HEK293T (cell line): ENCODE measurements at regions not wholly inside any gene's neighbourhood (a gene's known extent, or its start where the extent isn't known, plus 50 kb on each side); places are given as distances from the start of the nearest gene placed in this dataset.

Experiments
- CTBP1 ChIP-seq: fragments of 450-650 bp; IDR thresholded peaks from 2 replicates; pipeline ENCODE4 v1.6.1; 2016; ENCODE audit warnings: borderline replicate concordance
- ELF4 ChIP-seq: fragments of 450-650 bp; IDR thresholded peaks from 2 replicates; pipeline ENCODE4 v1.6.1; 2017; ENCODE audit warnings: antibody characterized with exemption
- FOXK2 ChIP-seq: fragments of 450-650 bp; IDR thresholded peaks from 2 replicates; pipeline ENCODE4 v1.6.1; 2016; ENCODE audit warnings: mild to moderate bottlenecking
- FOXM1 ChIP-seq: fragments of 450-650 bp; IDR thresholded peaks from 2 replicates; pipeline ENCODE4 v1.6.1; 2017; ENCODE audit warnings: mild to moderate bottlenecking, borderline replicate concordance
- HDGF ChIP-seq: fragments of 450-650 bp; IDR thresholded peaks from 2 replicates; pipeline ENCODE4 v1.6.1; 2017; ENCODE audit warnings: antibody characterized with exemption, borderline replicate concordance
- L3MBTL2 ChIP-seq: fragments of 450-650 bp; conservative IDR thresholded peaks from 2 replicates; pipeline ENCODE4 v1.6.1; 2016; ENCODE audit warnings: mild to moderate bottlenecking
- LEF1 ChIP-seq: fragments of 450-650 bp; IDR thresholded peaks from 2 replicates; pipeline ENCODE4 v1.6.1; 2017; ENCODE audit warnings: mild to moderate bottlenecking, borderline replicate concordance
- NFRKB ChIP-seq: fragments of 450-650 bp; IDR thresholded peaks from 2 replicates; pipeline ENCODE4 v1.6.1; 2016; ENCODE audit warnings: mild to moderate bottlenecking, moderate library complexity
- PKNOX1 ChIP-seq: fragments of 450-650 bp; IDR thresholded peaks from 2 replicates; pipeline ENCODE4 v1.6.1; 2016
- SP1 ChIP-seq: fragments of 450-650 bp; IDR thresholded peaks from 2 replicates; pipeline ENCODE4 v1.6.1; 2017
- SUZ12 ChIP-seq: fragments of 450-650 bp; IDR thresholded peaks from 2 replicates; pipeline ENCODE4 v1.6.1; 2016; ENCODE audit warnings: mild to moderate bottlenecking
- TARDBP ChIP-seq: fragments of 450-650 bp; IDR thresholded peaks from 2 replicates; pipeline ENCODE4 v1.6.1; 2016
- ZNF384 ChIP-seq: fragments of 450-650 bp; IDR thresholded peaks from 2 replicates; pipeline ENCODE4 v1.6.1; 2016

- TF ChIP-seq ZNF384 (no peak), CTBP1 (no peak), L3MBTL2 (no peak), FOXM1 (no peak), TARDBP (no peak), PKNOX1 (no peak), HDGF (no peak), NFRKB (no peak), SUZ12 (no peak), SP1 (no peak), LEF1 (no peak), FOXK2 (no peak), ELF4 (no peak)
Measured at GRCh38 chr6:88535306-88535705, 369.2 kb upstream of the CNR1 start.
